ENCODE measurements at regions not wholly inside any gene's neighbourhood (a gene's known extent, or its start where the extent isn't known, plus 50 kb on each side); places are given as distances from the start of the nearest gene placed in this dataset.
A peak's percentile ranks its signal among the peaks of the same experiment; 100 is the strongest.
"Not testable (repeated sequence)": the region's sequence is repeated elsewhere in the genome, so short reads cannot be mapped to it uniquely, and the experiment has no call there.

- no peak for DNase-seq
Observed at GRCh38 chr5:167052791-167053190, 1238.7 kb upstream of the WWC1 start.

DNA sequence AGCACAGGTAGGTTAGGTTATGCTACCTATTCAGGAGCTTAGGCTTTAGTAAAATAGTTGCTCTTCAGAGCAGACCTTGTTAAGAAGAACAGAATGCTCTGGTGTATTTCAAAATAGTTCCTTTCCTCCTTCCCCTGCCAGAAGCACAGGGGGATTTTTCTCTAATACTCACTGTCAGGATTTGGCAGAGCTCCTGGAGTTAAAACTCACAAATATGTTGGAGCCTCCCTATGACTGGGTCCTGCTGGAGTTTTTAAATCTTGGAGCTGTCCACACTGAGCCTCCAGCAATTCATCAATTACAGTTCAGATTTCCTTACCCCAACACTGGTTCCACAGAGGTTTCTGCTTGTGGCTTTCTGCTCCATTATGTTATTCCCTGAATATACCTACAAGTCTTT is 1233.8 kb upstream of the WWC1 start:
- DNase-seq = no peak

DNA sequence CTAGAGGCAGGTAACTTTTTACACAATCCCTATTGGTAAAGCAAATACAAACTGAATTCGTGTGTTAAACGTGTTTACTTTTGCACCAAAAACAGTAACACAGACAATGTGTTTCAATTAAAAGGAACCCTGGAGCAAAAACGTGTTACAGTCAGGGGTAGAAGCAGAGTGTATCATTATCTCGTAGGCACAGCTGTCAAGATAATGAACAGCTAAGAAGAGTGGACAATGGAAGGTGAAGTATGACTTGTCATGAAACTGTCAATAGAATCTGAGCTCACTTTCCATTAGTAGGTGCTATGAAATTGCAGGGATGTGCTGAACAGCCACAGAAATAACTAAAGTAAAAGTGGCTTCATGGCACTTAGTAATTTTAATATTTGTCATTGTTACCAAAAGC is 1229.8 kb upstream of the WWC1 start:
- DNase-seq = no peak

GRCh38 chr5:167063116-167063515 is 1228.3 kb upstream of the WWC1 start:
- no peak for DNase-seq

DNA sequence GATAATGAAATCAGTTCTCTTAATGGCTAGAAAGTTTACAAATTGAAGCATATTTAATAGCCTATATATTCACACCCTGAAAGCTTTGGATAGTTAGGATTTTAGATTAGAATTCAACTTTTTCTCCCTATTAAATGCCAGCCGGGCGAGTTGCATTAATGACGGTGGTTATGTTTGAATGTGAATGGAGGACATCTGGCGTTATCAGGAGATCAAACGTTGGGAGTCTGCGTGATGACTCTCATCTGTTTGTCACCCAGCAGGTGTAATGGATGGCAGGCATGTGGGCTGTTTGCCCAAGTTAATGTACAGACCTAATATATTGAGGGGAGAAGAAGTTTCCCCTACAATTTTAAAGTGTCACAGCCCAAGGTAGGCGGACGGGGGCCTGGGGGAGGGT is 1227.7 kb upstream of the WWC1 start:
- no peak for DNase-seq

DNA sequence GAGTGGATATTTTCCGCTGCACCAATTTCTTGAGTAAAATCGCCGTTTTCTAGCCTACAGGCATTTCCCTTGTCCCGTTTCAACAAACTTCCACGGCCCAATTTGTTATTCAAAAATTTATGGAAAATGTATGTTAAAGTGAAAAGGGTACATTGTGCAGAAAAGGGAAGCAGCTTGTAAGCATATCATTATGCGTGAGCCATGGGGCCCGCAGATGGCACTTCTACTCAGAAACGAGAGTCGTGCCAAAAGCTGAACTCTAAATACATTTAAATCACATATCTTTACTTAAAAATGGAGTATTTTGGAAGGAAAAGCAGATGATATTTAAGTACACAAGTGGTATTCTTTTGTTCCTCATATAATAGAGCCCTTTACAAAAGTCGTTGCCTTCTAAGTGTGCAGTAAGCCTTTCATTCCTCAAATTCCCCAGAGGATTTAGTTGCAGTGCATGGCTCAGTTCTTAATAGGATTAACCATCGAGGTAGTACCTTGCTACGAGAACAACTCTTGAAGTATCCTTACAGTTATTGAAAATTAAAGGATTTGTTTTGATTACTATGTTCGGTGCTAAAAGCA is 1227.2 kb upstream of the WWC1 start:
- peak; percentile 92 for DNase-seq

- DNase-seq = no peak
Observed at GRCh38 chr5:167065794-167066193, 1225.7 kb upstream of the WWC1 start.

DNA sequence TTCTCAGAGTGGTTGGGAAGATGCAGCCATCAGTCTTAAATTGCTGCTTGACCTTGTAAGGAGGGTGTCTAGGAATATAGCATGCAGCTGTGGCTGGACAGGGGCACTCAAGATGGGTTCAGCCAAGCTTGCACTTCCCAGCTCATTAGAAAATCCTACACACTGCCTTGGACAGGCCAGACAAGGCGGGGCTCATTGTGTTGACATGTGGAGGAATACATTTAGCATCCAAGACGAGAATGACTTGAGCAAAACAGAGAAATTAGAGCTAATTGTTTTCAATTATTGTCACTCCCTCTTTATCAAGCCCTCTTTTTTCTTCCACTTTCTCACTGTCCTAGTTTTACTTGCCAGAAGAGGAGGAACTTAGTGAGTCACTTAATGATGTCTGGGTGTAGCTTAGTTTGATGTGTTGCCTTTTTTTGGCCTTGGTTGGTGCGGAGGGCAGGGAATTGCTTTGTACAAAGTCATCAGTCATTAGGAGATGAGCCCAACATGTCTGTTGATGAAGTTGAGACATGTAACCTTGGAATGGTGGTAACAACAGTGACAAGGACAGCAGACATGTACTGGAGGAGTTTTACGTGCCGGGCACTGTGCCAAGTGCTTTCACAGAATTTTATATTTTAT is 1219.3 kb upstream of the WWC1 start:
- no peak for DNase-seq

- no peak for DNase-seq
Observed at GRCh38 chr5:167081561-167081960, 1209.9 kb upstream of the WWC1 start.

DNA sequence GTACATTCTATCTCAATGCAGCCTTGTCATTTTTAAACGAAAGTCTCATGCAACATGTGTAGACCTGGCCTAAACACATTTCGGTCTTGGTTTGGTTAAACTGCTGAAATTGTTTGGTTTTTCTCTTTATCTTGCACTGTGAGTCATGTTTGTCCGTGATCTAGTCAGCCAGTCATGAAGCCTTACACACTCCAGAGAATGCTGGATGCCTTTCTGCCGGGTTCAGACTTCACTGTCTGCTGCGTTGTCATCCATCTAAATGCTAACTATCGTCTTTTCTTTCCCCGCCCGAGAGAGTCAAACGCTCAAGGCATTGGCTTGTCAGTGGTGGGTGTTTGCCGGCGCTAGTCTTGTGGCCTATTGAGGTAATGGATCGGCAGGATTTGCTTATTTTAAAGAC is 1194.6 kb upstream of the WWC1 start:
- DNase-seq = no peak

DNA sequence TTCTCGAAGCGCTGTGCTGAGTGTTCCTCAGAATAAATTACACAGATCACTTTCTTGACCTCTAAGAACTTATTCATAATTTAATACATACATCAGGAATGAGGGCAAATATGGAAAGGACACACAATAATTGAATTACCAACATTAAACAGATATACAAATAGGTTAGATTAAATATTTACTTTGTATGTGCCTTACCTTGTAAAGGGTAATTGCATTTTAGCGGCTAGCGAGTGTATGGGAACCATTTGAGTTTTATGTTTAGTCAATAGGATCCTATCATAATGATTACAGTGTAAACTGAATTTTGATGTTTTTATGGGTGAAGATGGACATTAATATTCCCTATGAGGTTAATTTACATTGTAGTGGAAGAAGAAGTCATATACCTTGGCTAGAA is 1187.1 kb upstream of the WWC1 start:
- DNase-seq = no peak

DNA sequence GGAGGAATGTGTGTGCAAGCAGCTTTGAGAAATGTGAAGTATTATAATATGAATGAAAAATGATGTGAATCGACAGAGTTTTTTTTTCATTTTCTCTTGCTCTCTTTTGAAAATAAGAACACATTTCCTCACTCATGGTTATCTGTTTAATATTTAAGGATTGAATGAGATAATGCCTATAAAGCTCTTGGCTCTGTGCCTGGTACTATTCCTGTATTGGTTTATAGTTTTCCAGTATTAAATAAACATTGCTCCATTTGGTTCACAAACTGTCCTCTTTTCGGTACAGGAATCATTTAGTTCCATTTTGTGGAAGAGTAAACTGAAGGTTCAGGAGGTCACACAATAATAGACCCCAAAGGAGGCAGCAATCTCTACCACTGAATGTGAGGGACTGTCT is 1185.5 kb upstream of the WWC1 start:
- DNase-seq = no peak

DNA sequence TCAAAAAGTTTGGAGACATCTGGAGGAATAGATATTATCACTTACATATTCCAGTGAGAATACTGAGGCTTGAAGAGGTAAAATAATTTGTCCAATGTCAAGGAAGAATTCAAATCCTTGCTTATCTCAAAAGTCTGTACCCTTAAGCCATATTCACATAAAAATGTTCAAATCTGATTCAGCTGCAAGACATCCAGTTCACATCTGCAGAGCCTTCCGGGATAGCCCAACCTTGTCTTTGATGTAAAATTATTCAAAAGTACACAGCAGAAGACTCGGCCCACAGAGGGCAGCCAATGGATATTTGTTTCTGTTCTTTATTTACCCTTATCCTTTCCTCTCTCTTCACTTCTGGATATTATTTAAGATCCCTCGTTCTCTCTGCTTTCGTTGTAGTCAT is 1183.8 kb upstream of the WWC1 start:
- no peak for DNase-seq

GRCh38 chr5:167108266-167108665 is 1183.2 kb upstream of the WWC1 start:
- DNase-seq = not testable (repeated sequence)

DNA sequence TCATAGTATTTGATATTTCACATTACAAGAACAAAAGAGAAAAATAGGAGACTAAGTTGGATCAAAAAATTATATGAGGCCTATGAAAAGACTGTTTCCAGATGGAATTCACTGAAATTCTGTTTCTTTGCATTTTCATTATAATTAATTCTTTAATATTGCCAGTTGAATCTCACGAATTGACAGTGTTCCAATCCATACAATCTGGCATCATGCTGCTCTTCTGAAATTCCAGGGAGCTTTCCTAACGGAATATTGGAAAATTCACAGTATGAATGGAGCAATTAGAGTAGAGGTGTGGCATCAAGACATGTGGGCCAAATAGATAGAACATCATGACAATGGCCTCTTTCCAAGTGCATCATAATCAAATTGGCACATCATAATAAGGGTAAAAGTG is 1178.9 kb upstream of the WWC1 start:
- DNase-seq = no peak

DNA sequence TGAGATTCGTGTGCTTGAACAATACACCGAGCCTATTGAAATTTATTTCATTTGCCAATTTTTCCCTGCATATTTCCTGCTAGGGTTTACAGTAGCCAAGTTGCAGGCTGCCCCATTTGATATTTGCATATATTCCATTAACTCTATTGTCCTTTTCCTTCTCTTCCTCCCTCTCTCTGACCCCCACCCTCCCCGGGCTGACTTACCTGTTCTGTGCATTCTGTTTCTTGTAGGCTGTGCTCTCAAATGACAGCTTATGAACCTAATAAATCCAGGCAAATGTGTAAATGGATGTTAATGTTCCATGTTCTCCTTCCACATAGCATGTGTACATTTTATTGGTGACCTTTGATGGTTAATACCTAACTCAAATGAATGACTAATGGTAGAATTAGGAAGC is 1169.2 kb upstream of the WWC1 start:
- no peak for DNase-seq

GRCh38 chr5:167123126-167123525 is 1168.3 kb upstream of the WWC1 start:
- no peak for DNase-seq

- no peak for DNase-seq
Observed at GRCh38 chr5:167128581-167128980, 1162.9 kb upstream of the WWC1 start.

- no peak for DNase-seq
Observed at GRCh38 chr5:167140548-167141291, 1150.7 kb upstream of the WWC1 start.

DNA sequence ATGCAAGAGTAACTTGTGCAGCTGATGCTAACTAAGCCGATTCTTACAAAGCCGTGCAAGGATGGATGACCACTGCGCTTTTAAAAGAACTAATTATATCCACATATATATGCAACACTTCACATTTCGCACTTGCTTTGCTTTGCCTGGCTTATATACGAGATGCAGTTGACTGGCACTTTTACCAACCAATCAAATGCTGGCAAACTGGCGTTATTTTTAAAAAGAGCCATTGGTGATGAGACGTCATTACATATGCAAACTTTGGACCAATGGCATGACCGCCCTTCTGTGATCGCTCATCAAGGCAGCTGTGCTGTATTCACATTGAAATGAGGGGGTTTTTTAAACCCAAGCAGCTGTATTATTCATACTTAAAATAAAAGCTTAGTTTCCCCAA is 1147.7 kb upstream of the WWC1 start:
- DNase-seq = no peak

GRCh38 chr5:167145841-167146240 is 1145.6 kb upstream of the WWC1 start:
- no peak for DNase-seq

- DNase-seq = no peak
Observed at GRCh38 chr5:167147879-167148278, 1143.6 kb upstream of the WWC1 start.

DNA sequence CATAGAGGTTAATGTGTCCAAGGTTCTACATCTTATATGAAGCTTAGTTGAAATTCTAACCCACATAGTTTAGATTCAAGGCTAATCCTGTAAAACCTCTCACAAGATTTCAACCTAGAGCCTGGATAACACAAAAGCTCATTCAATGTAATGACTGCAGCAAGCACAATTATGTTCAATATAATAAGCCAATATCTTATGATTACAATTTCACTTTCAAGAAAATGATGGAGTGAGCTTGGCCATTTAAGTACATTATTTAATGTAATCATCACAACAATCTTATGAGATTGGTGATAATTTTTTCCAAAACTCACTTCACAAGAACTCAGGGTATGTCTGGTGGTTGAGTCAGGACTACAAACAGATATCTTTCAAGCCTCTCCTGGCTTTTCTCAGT is 1140.8 kb upstream of the WWC1 start:
- no peak for DNase-seq

- no peak for DNase-seq
Observed at GRCh38 chr5:167152561-167152960, 1138.9 kb upstream of the WWC1 start.

Data from NCI-H1048 (cell line).